ENCODE measurements at regions not wholly inside any gene's neighbourhood (a gene's known extent, or its start where the extent isn't known, plus 50 kb on each side); places are given as distances from the start of the nearest gene placed in this dataset.

GRCh38 chr10:78362406-78363022, 328.9 kb downstream of the RPS24 start:
- TF ChIP-seq CTCF (IDR thresholded peaks at IDR 0.05): no peak
- no peak overlapping the region for H3K4me3 ChIP-seq
- H3K27ac ChIP-seq: no peak overlapping the region
- DNase-seq (ENCODE audit: low spot score): no peak

GRCh38 chr10:78363190-78363589, 329.5 kb downstream of the RPS24 start:
- no peak for DNase-seq (ENCODE audit: low spot score)
- H3K4me3 ChIP-seq: no peak overlapping the region
- TF ChIP-seq CTCF (IDR thresholded peaks at IDR 0.05): no peak

GRCh38 chr10:78365694-78366093, 332.0 kb downstream of the RPS24 start:
- H3K27ac ChIP-seq: no peak overlapping the region
- H3K4me3 ChIP-seq: no peak overlapping the region
- no peak for DNase-seq (ENCODE audit: low spot score)
- TF ChIP-seq CTCF (IDR thresholded peaks at IDR 0.05): no peak

More at GRCh38 chr10:78363190-78363589, 329.5 kb downstream of the RPS24 start:
- H3K27ac ChIP-seq: no peak overlapping the region

GRCh38 chr10:78366663-78367411, 333.2 kb downstream of the RPS24 start:
- TF ChIP-seq CTCF (IDR thresholded peaks at IDR 0.05): no peak
- no peak overlapping the region for H3K4me3 ChIP-seq
- DNase-seq (ENCODE audit: low spot score): no peak
- H3K27ac ChIP-seq: no peak overlapping the region

- Histone ChIP-seq H3K4me3 (no peak overlapping the region), H3K27ac (no peak overlapping the region)
- DNase-seq (ENCODE audit: low spot score): no peak
- TF ChIP-seq CTCF (IDR thresholded peaks at IDR 0.05): no peak
These were observed 334.1 kb downstream of the RPS24 start for GRCh38 chr10:78367751-78368150.

- DNase-seq (ENCODE audit: low spot score): no peak
- no peak overlapping the region for H3K4me3 ChIP-seq
- H3K27ac ChIP-seq: no peak overlapping the region
- TF ChIP-seq CTCF (IDR thresholded peaks at IDR 0.05): no peak
These were observed 337.5 kb downstream of the RPS24 start for GRCh38 chr10:78371136-78371535.

GRCh38 chr10:78372806-78373205, 339.1 kb downstream of the RPS24 start:
- H3K4me3 ChIP-seq: no peak overlapping the region
- no peak for DNase-seq (ENCODE audit: low spot score)
- no peak for TF ChIP-seq CTCF (IDR thresholded peaks at IDR 0.05)
- H3K27ac ChIP-seq: no peak overlapping the region

All from coronary artery (tissue), 2 donors.